GM21576 (cell line): ENCODE measurements at regions not wholly inside any gene's neighbourhood (a gene's known extent, or its start where the extent isn't known, plus 50 kb on each side); places are given as distances from the start of the nearest gene placed in this dataset.
A peak's percentile ranks its signal among the peaks of the same experiment; 100 is the strongest.
"Not testable (repeated sequence)": the region's sequence is repeated elsewhere in the genome, so short reads cannot be mapped to it uniquely, and the experiment has no call there.

Experiments
- ATAC-seq: cut with Tn5 transposase; IDR thresholded peaks from one replicate; pipeline ENCODE4 v1.9.1; 2021; ENCODE audit warnings: mild to moderate bottlenecking, moderate library complexity; ENCODE audit not compliant: unreplicated experiment

- ATAC-seq = no peak
These were observed 241.6 kb downstream of the ZPLD1 start for GRCh38 chr3:102676424-102676823.

GRCh38 chr3:102682741-102683140 lies 247.9 kb downstream of the ZPLD1 start:
- no peak for ATAC-seq

- ATAC-seq = no peak
These were observed 252.0 kb downstream of the ZPLD1 start for GRCh38 chr3:102686792-102687191.

- no peak for ATAC-seq
These were observed 253.2 kb downstream of the ZPLD1 start for GRCh38 chr3:102687851-102688555.

GRCh38 chr3:102688556-102688930 lies 253.7 kb downstream of the ZPLD1 start:
- no peak for ATAC-seq

- ATAC-seq = no peak
These were observed 256.7 kb downstream of the ZPLD1 start for GRCh38 chr3:102691507-102691906.

GRCh38 chr3:102699104-102699818 lies 264.4 kb downstream of the ZPLD1 start:
- no peak for ATAC-seq

GRCh38 chr3:102699819-102700140 lies 265.0 kb downstream of the ZPLD1 start:
- no peak for ATAC-seq

- no peak for ATAC-seq
These were observed 278.1 kb downstream of the ZPLD1 start for GRCh38 chr3:102712896-102713295.

GRCh38 chr3:102714567-102714966 lies 279.8 kb downstream of the ZPLD1 start:
- peak; percentile 4 for ATAC-seq

- ATAC-seq = peak; percentile 96
These were observed 280.3 kb downstream of the ZPLD1 start for GRCh38 chr3:102715030-102715697.

GRCh38 chr3:102718651-102719050 lies 283.8 kb downstream of the ZPLD1 start:
- ATAC-seq = no peak

GRCh38 chr3:102722317-102722716 lies 287.5 kb downstream of the ZPLD1 start:
- ATAC-seq = no peak

- no peak for ATAC-seq
These were observed 292.5 kb downstream of the ZPLD1 start for GRCh38 chr3:102727340-102727739.

- not testable (repeated sequence) for ATAC-seq
These were observed 297.8 kb downstream of the ZPLD1 start for GRCh38 chr3:102732581-102732980.

GRCh38 chr3:102733791-102734563 lies 299.2 kb downstream of the ZPLD1 start:
- ATAC-seq = no peak

GRCh38 chr3:102735311-102735710 lies 300.5 kb downstream of the ZPLD1 start:
- ATAC-seq = no peak

- no peak for ATAC-seq
These were observed 301.6 kb downstream of the ZPLD1 start for GRCh38 chr3:102736288-102736974.

- ATAC-seq = no peak
These were observed 302.1 kb downstream of the ZPLD1 start for GRCh38 chr3:102736975-102737304.

- no peak for ATAC-seq
These were observed 302.5 kb downstream of the ZPLD1 start for GRCh38 chr3:102737353-102737752.

- ATAC-seq = no peak
These were observed 306.3 kb downstream of the ZPLD1 start for GRCh38 chr3:102741105-102741504.
